Heart left ventricle (tissue), 16 donors: ENCODE measurements at regions not wholly inside any gene's neighbourhood (a gene's known extent, or its start where the extent isn't known, plus 50 kb on each side); places are given as distances from the start of the nearest gene placed in this dataset.

ENCODE experiments used
- ATAC-seq, 4 donors: fragments of 200-7000 bp; cut with Tn5 transposase; one replicate each; pipeline ENCODE4 v1.9.1; 2020 to 2022; ENCODE audit warnings: moderate library complexity in 4 of 4, mild to moderate bottlenecking in 3 of 4, moderate number of reproducible peaks in 1 of 4
- DNase-seq, 5 donors: peaks; one replicate each; pipeline ENCODE4 v3.0.0-alpha.2; 2020
- H3K27ac ChIP-seq, 12 donors: fragments of 200-600 bp; sonication (generic) in 4 of 12; one replicate each; pipeline versions ENCODE4 v1.5.0 to v1.8.0; 2016 to 2022; ENCODE audit warnings: mild to moderate bottlenecking in 2 of 12
- H3K27me3 ChIP-seq, 9 donors: fragments of 200-600 bp; sonication (generic) in 2 of 9; one replicate each; pipeline versions ENCODE4 v1.5.1 to v1.8.0; 2016 to 2022; ENCODE audit warnings: mild to moderate bottlenecking in 3 of 9
- H3K36me3 ChIP-seq, 9 donors: fragments of 200-600 bp; sonication (generic) in 2 of 9; one replicate each; pipeline versions ENCODE4 v1.5.0 to v1.8.0; 2018 to 2022; ENCODE audit warnings: mild to moderate bottlenecking in 2 of 9
- H3K4me1 ChIP-seq, 12 donors: fragments of 200-600 bp; sonication (generic) in 4 of 12; one replicate each; pipeline versions ENCODE4 v1.5.0 to v1.8.0; 2016 to 2022; ENCODE audit warnings: mild to moderate bottlenecking in 3 of 12
- H3K4me3 ChIP-seq, 12 donors: fragments of 200-600 bp; sonication (generic) in 4 of 12; one replicate each; pipeline versions ENCODE4 v1.5.0 to v1.8.0; 2017 to 2022; ENCODE audit warnings: mild to moderate bottlenecking in 9 of 12, moderate library complexity in 4 of 12
- H3K9me3 ChIP-seq, 12 donors: fragments of 200-600 bp; sonication (generic) in 4 of 12; one replicate each; pipeline versions ENCODE4 v1.5.0 to v1.8.0; 2016 to 2022; ENCODE audit warnings: mild to moderate bottlenecking in 1 of 12
- CTCF ChIP-seq, 12 donors: fragments of 200-600 bp; sonication (generic) in 4 of 12; IDR thresholded peaks; one replicate each; pipeline versions ENCODE4 v1.5.0 to v1.8.0; 2018 to 2022; ENCODE audit warnings: antibody characterized with exemption in 12 of 12, mild to moderate bottlenecking in 5 of 12
- POLR2A ChIP-seq, 2 donors: fragments of 450-650 bp; IDR thresholded peaks; one replicate each; pipeline ENCODE4 v1.6.1; 2017; ENCODE audit warnings: antibody characterized with exemption in 2 of 2, mild to moderate bottlenecking in 2 of 2, moderate library complexity in 2 of 2
- WGBS, 4 donors: extraction: QIAGEN DNeasy Blood & Tissue Kit in 2 of 4; methylation state at CpG; one replicate each; pipeline versions ENCODE4 v1.1.5 to v1.1.7; 2013 to 2018; 5-methylcytosine and 5-hydroxymethylcytosine counted together
- intact Hi-C, 10 donors: fragments of 100-400 bp; cut with DNase I; formaldehyde crosslinking; loops; one replicate each; pipeline versions ENCODE4 v1.11.1 to v1.14.2; 2022
- donor health status: ischemic (EF 13 %, LVEDD 7.1; RV severe dilation, severe dysfunction).
- donor health status: healthy with polysubstance abuse.
- donor health status: DM: no; HTN: yes; CAD: no.
- donor health status: DM: no; HTN: no; CAD: no.
- donor health status: ischemic (EF 25% LVEDD 6.9; RV normal size, moderate dysfunction).
- donor health status: ischemic (EF 25% LVEDD 5.7; RV mildly dilated, moderate dysfunction).
- donor health status: healthy.
- donor health status: DM: yes; HTN: yes; CAD: no.
- donor health status: ischemic (EF 35%, LVEDD 5.7; RV mildly dilated, moderate dysfunction).
- donor health status: nonischemic (EF 11% LVEDD 7.7; RV severe dilation, severe dysfunction).
- donor health status: DM: yes; HTN: yes; CAD: no.
- donor health status: PGD.
- donor health status: ischemic (EF 29% LVEDD 5.4; RV normal size, mild dysfunction).
- donor health status: nonischemic (EF 23%, LVEDD 6.1; RV moderate dilation, normal function).

DNA sequence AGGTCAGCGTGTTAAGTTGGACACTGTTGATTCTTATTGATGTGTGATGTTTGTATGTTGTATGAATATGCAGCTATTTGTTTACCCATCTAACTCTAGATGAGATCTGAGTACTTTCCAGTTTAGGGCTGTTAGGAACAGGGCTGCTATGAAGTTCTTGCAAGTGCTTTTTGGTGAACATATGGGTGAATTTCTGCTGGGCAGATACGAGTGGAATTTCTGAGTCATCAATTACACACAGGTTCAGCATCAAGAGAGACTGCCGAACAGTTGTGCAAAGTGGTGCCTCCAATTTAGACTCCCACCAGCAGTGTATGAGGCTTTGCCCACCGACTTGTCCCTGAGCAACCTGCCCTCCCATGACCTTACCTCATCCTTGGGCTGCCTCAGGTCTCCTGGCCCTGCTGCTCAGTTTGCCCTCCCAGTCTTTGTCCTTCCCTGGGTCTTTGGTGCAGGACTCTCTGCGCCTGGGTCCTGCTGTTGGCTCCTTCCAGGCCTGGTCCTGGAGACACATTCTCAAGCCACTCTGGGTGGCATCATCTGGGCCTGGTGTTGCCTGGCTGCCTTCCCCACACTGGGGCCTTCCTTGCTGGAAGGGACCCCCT is 343.6 kb downstream of the PTPRU start:
- H3K4me3 ChIP-seq: no peak overlapping the region
- 63 to 84% (median 78%) methylated on average over 5 of the region's 5 CpGs for WGBS, 4 donors
- ATAC-seq (no peak), DNase-seq (no peak)
- intact Hi-C loops: no loop called here
- peaks cover 0 to 28% (median 0%) of the 10 kb centered on the region in 9 donors for H3K27me3 ChIP-seq
- no peaks in the 10 kb centered on the region for H3K9me3 ChIP-seq
- TF ChIP-seq POLR2A (IDR thresholded peaks at IDR 0.05) (no peak), CTCF (IDR thresholded peaks at IDR 0.05) (no peak)
- H3K27ac ChIP-seq: no peak overlapping the region
- H3K4me1 ChIP-seq: peaks cover 0 to 7% (median 0%) of the 10 kb centered on the region in 12 donors
- H3K36me3 ChIP-seq: no peaks in the 10 kb centered on the region

- Histone ChIP-seq H3K4me3 (no peak overlapping the region), H3K4me1 (peaks cover 0 to 7% (median 0%) of the 10 kb centered on the region in 12 donors), H3K27ac (no peak overlapping the region), H3K27me3 (peaks cover 0 to 11% (median 0%) of the 10 kb centered on the region in 9 donors), H3K36me3 (no peaks in the 10 kb centered on the region), H3K9me3 (no peaks in the 10 kb centered on the region)
- no peak for TF ChIP-seq CTCF (IDR thresholded peaks at IDR 0.05)
- no peak for TF ChIP-seq POLR2A (IDR thresholded peaks at IDR 0.05)
- ATAC-seq (no peak), DNase-seq (peak in 1 of 5 donors; percentile 24)
- intact Hi-C loops: no loop called here
- 40 to 60% (median 45%) methylated on average over 5 to 9 of the region's 9 CpGs for WGBS, 4 donors
Observed at GRCh38 chr1:29577512-29577911, 341.2 kb downstream of the PTPRU start.

- Histone ChIP-seq H3K27ac (no peak overlapping the region), H3K4me1 (peaks cover 0 to 7% (median 0%) of the 10 kb centered on the region in 12 donors), H3K4me3 (no peak overlapping the region), H3K27me3 (peaks cover 0 to 11% (median 0%) of the 10 kb centered on the region in 9 donors), H3K36me3 (no peaks in the 10 kb centered on the region), H3K9me3 (no peaks in the 10 kb centered on the region)
- no peak for ATAC-seq
- TF ChIP-seq CTCF (IDR thresholded peaks at IDR 0.05) (no peak), POLR2A (IDR thresholded peaks at IDR 0.05) (no peak)
- 70 to 92% (median 84%) methylated on average over 6 of the region's 6 CpGs for WGBS, 4 donors
- peak in 1 of 5 donors; percentile 22 for DNase-seq
- intact Hi-C loops: no loop called here
Observed at GRCh38 chr1:29576510-29576909, 340.2 kb downstream of the PTPRU start.

GRCh38 chr1:29575826-29576225 is 339.5 kb downstream of the PTPRU start:
- DNase-seq (no peak), ATAC-seq (no peak)
- intact Hi-C loops: no loop called here
- TF ChIP-seq CTCF (IDR thresholded peaks at IDR 0.05) (no peak), POLR2A (IDR thresholded peaks at IDR 0.05) (no peak)
- Histone ChIP-seq H3K27me3 (peaks cover 0 to 11% (median 0%) of the 10 kb centered on the region in 9 donors), H3K4me3 (no peak overlapping the region), H3K36me3 (no peaks in the 10 kb centered on the region), H3K27ac (no peak overlapping the region), H3K4me1 (peaks cover 0 to 7% (median 0%) of the 10 kb centered on the region in 12 donors), H3K9me3 (no peaks in the 10 kb centered on the region)
